ENCODE measurements at regions not wholly inside any gene's neighbourhood (a gene's known extent, or its start where the extent isn't known, plus 50 kb on each side); places are given as distances from the start of the nearest gene placed in this dataset.

GRCh38 chr5:57559110-57559635, 76.6 kb upstream of the ACTBL2 start:
- TF ChIP-seq, protein P1, sequence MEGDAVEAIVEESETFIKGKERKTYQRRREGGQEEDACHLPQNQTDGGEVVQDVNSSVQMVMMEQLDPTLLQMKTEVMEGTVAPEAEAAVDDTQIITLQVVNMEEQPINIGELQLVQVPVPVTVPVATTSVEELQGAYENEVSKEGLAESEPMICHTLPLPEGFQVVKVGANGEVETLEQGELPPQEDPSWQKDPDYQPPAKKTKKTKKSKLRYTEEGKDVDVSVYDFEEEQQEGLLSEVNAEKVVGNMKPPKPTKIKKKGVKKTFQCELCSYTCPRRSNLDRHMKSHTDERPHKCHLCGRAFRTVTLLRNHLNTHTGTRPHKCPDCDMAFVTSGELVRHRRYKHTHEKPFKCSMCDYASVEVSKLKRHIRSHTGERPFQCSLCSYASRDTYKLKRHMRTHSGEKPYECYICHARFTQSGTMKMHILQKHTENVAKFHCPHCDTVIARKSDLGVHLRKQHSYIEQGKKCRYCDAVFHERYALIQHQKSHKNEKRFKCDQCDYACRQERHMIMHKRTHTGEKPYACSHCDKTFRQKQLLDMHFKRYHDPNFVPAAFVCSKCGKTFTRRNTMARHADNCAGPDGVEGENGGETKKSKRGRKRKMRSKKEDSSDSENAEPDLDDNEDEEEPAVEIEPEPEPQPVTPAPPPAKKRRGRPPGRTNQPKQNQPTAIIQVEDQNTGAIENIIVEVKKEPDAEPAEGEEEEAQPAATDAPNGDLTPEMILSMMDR (conservative IDR thresholded peaks at IDR 0.05; ENCODE audit: low read depth, low read length): no peak
- TF ChIP-seq EZH2 (IDR thresholded peaks at IDR 0.05; ENCODE audit: borderline replicate concordance, low read depth, low read length, poor library complexity, severe bottlenecking): no peak
